ENCODE measurements at regions not wholly inside any gene's neighbourhood (a gene's known extent, or its start where the extent isn't known, plus 50 kb on each side); places are given as distances from the start of the nearest gene placed in this dataset.
A peak's percentile ranks its signal among the peaks of the same experiment; 100 is the strongest.

- Histone ChIP-seq H3K4ac (replicated peaks; ENCODE audit: insufficient read length, low read depth, low read length) (no peak overlapping the region), H4K8ac (ENCODE audit: extremely low read depth, insufficient read depth, low read length) (no peak overlapping the region), H4K91ac (replicated peaks; ENCODE audit: insufficient read length, low read length) (no peak overlapping the region), H2BK20ac (ENCODE audit: low read length) (no peak overlapping the region), H3K23me2 (ENCODE audit: low read depth, low read length) (no peaks in the 10 kb centered on the region), H3K79me2 (ENCODE audit: control insufficient read depth in 1 of 2, insufficient read depth in 2 of 2, low read length in 2 of 2) (no peaks in the 10 kb centered on the region), H3K4me1 (replicated peaks in 1 of 4; ENCODE audit: control insufficient read depth in 3 of 4, insufficient read depth in 4 of 4, low read length in 3 of 4) (peaks cover 0 to 6% (median 2%) of the 10 kb centered on the region in 4 experiments; a peak in 5 of 7 replicates), H3K27me3 (replicated peaks in 1 of 4; ENCODE audit: control insufficient read depth in 3 of 4, extremely low read depth in 1 of 4, insufficient read depth in 3 of 4, low read length in 3 of 4) (no peaks in the 10 kb centered on the region), H3K79me1 (ENCODE audit: low read depth, low read length) (no peaks in the 10 kb centered on the region), H3K27ac (ENCODE audit: low read depth, low read length) (no peak overlapping the region), H3K23ac (ENCODE audit: insufficient read length) (no peak overlapping the region), H2BK120ac (replicated peaks; ENCODE audit: low read depth, low read length) (no peak overlapping the region), H2BK5ac (ENCODE audit: low read depth, low read length) (peak overlapping the region; percentile 18; the same call in 1 of the 2 replicates), H3K4me3 (ENCODE audit: extremely low read depth in 1 of 4, insufficient read depth in 2 of 4, low read depth in 3 of 4, low read length in 4 of 4) (no peak overlapping the region), H3K56ac (replicated peaks; ENCODE audit: insufficient read length, low read depth, low read length) (no peak overlapping the region), H3K36me3 (ENCODE audit: control insufficient read depth in 2 of 4, insufficient read depth in 4 of 4, low read length in 3 of 4) (no peaks in the 10 kb centered on the region), H2AK5ac (ENCODE audit: low read depth, low read length) (no peak overlapping the region; the same call in 1 of the 2 replicates), H3K9ac (replicated peaks in 1 of 4; ENCODE audit: extremely low read depth in 1 of 4, low read depth in 3 of 4, low read length in 3 of 4) (no peak overlapping the region), H3K4me2 (ENCODE audit: insufficient read depth in 1 of 2, low read depth in 2 of 2, low read length in 2 of 2) (no peak overlapping the region), H3K18ac (ENCODE audit: extremely low read depth, low read length) (no peak overlapping the region), H2AFZ (ENCODE audit: low read length) (no peak overlapping the region), H4K5ac (ENCODE audit: insufficient read length, low read depth, low read length) (no peak overlapping the region), H3K14ac (ENCODE audit: insufficient read length) (no peak overlapping the region), H4K20me1 (replicated peaks in 1 of 2; ENCODE audit: control insufficient read depth in 1 of 2, insufficient read depth in 2 of 2, low read length in 2 of 2) (no peaks in the 10 kb centered on the region), H3K9me3 (ENCODE audit: insufficient read depth in 2 of 2, low read depth in 1 of 2, low read length in 1 of 2) (no peaks in the 10 kb centered on the region), H2BK12ac (ENCODE audit: low read depth, low read length) (0 out of 2 replicates have a peak overlapping the region, but pooled peaks have one; percentile 19), H2BK15ac (ENCODE audit: low read length) (no peak overlapping the region)
- ChIA-PET CTCF (ENCODE audit: partially characterized antibody) (no interaction called here), POLR2A (ENCODE audit: partially characterized antibody) (no interaction called here)
- DNase-seq (ENCODE audit: low read depth in 1 of 2, low spot score in 2 of 2) (no peak), FAIRE-seq (no peak)
- 84% methylated on average over 2 of the region's 2 CpGs; no CpG with 5 or more reads in 1 of the 2 experiments for WGBS, 2 experiments (ENCODE audit: extremely low coverage in 1 of 2, insufficient coverage in 1 of 2, insufficient read length in 1 of 2, insufficient replicate concordance in 2 of 2, low coverage in 1 of 2, low lambda C conversion rate in 2 of 2, missing lambda C conversion rate in 1 of 2)
- TF ChIP-seq CHD2 (IDR thresholded peaks at IDR 0.05; ENCODE audit: low read length) (no peak), SIN3A (conservative IDR thresholded peaks at IDR 0.05 in 1 of 2, IDR thresholded peaks at IDR 0.05 in 1 of 2; ENCODE audit: low read depth in 1 of 2, low read length in 2 of 2) (no peak), GTF2F1 (IDR thresholded peaks at IDR 0.05; ENCODE audit: borderline replicate concordance, low read depth, low read length) (no peak), RAD21 (IDR thresholded peaks at IDR 0.05 in 1 of 2, conservative IDR thresholded peaks at IDR 0.05 in 1 of 2; ENCODE audit: low read depth in 2 of 2, low read length in 2 of 2) (no peak), JUN (IDR thresholded peaks at IDR 0.05; ENCODE audit: low read depth, low read length) (no peak), CEBPB (IDR thresholded peaks at IDR 0.05; ENCODE audit: low read depth, low read length) (peak; percentile 56; the same call in 1 of the 2 replicates), RFX5 (IDR thresholded peaks at IDR 0.05; ENCODE audit: borderline replicate concordance, low read depth, low read length) (no peak), JUND (IDR thresholded peaks at IDR 0.05; ENCODE audit: low read length) (no peak)
These were observed 466.5 kb downstream of the TXNL1 start for GRCh38 chr18:56171848-56172247.

All from H1 (cell line).